ENCODE measurements at regions not wholly inside any gene's neighbourhood (a gene's known extent, or its start where the extent isn't known, plus 50 kb on each side); places are given as distances from the start of the nearest gene placed in this dataset.
A peak's percentile ranks its signal among the peaks of the same experiment; 100 is the strongest.
"Not testable (repeated sequence)": the region's sequence is repeated elsewhere in the genome, so short reads cannot be mapped to it uniquely, and the experiment has no call there.

GRCh38 chr2:154583274-154583673 is 115.2 kb upstream of the KCNJ3 start:
- DNase-seq (ENCODE audit: low read depth), result not testable (repeated sequence)

- no peak for DNase-seq (ENCODE audit: low read depth)
These were observed 110.8 kb upstream of the KCNJ3 start for GRCh38 chr2:154587739-154588138.

- no peak for DNase-seq (ENCODE audit: low read depth)
These were observed 109.7 kb upstream of the KCNJ3 start for GRCh38 chr2:154588838-154589237.

- DNase-seq (ENCODE audit: low read depth), result no peak
These were observed 109.0 kb upstream of the KCNJ3 start for GRCh38 chr2:154589514-154589913.

GRCh38 chr2:154591294-154591820 is 107.1 kb upstream of the KCNJ3 start:
- DNase-seq (ENCODE audit: low read depth), result no peak

- DNase-seq (ENCODE audit: low read depth), result no peak
These were observed 99.3 kb upstream of the KCNJ3 start for GRCh38 chr2:154599189-154599588.

- no peak for DNase-seq (ENCODE audit: low read depth)
These were observed 97.5 kb upstream of the KCNJ3 start for GRCh38 chr2:154600927-154601494.

- no peak for DNase-seq (ENCODE audit: low read depth)
These were observed 94.8 kb upstream of the KCNJ3 start for GRCh38 chr2:154603682-154604081.

- DNase-seq (ENCODE audit: low read depth), result no peak
These were observed 90.1 kb upstream of the KCNJ3 start for GRCh38 chr2:154608438-154608837.

- DNase-seq (ENCODE audit: low read depth), result no peak
These were observed 83.6 kb upstream of the KCNJ3 start for GRCh38 chr2:154614906-154615305.

GRCh38 chr2:154616659-154617058 is 81.8 kb upstream of the KCNJ3 start:
- DNase-seq (ENCODE audit: low read depth), result no peak

- no peak for DNase-seq (ENCODE audit: low read depth)
These were observed 78.0 kb upstream of the KCNJ3 start for GRCh38 chr2:154620471-154620870.

- DNase-seq (ENCODE audit: low read depth), result peak; percentile 2
These were observed 74.7 kb upstream of the KCNJ3 start for GRCh38 chr2:154623819-154624218.

GRCh38 chr2:154637456-154637855 is 61.0 kb upstream of the KCNJ3 start:
- DNase-seq (ENCODE audit: low read depth), result no peak

GRCh38 chr2:154638783-154639182 is 59.7 kb upstream of the KCNJ3 start:
- no peak for DNase-seq (ENCODE audit: low read depth)

- no peak for DNase-seq (ENCODE audit: low read depth)
These were observed 58.5 kb upstream of the KCNJ3 start for GRCh38 chr2:154640000-154640399.

All from ELR (cell line).